Left lung (tissue), 4 donors: ENCODE measurements at regions not wholly inside any gene's neighbourhood (a gene's known extent, or its start where the extent isn't known, plus 50 kb on each side); places are given as distances from the start of the nearest gene placed in this dataset.

Experiments
- ATAC-seq: fragments of 200-7000 bp; cut with Tn5 transposase; one replicate; pipeline ENCODE4 v1.9.1; 2020; ENCODE audit warnings: moderate library complexity
- DNase-seq, 4 donors: peaks; one replicate each; pipeline ENCODE4 v3.0.0-alpha.2; 2013 to 2020
- H3K27ac ChIP-seq, 2 donors: fragments of 200-600 bp; sonication (generic) in 1 of 2; one replicate each; pipeline versions ENCODE4 v1.5.0 to v1.8.0; 2020 to 2021
- H3K27me3 ChIP-seq, 2 donors: fragments of 200-600 bp; sonication (generic) in 1 of 2; one replicate each; pipeline versions ENCODE4 v1.5.0 to v1.8.0; 2020 to 2021
- H3K36me3 ChIP-seq, 2 donors: fragments of 200-600 bp; sonication (generic) in 1 of 2; one replicate each; pipeline versions ENCODE4 v1.5.0 to v1.8.0; 2020 to 2021
- H3K4me1 ChIP-seq, 2 donors: fragments of 200-600 bp; one replicate each; pipeline ENCODE4 v1.8.0; 2021
- H3K4me3 ChIP-seq, 2 donors: fragments of 200-600 bp; sonication (generic) in 1 of 2; one replicate each; pipeline versions ENCODE4 v1.5.0 to v1.8.0; 2020 to 2021; ENCODE audit warnings: mild to moderate bottlenecking in 1 of 2
- H3K9me3 ChIP-seq, 2 donors: fragments of 200-600 bp; sonication (generic) in 1 of 2; one replicate each; pipeline versions ENCODE4 v1.5.0 to v1.8.0; 2020 to 2021
- intact Hi-C, 2 donors: fragments of 100-400 bp; cut with DNase I; formaldehyde crosslinking; loops; one replicate each; pipeline versions ENCODE4 v1.11.2 to v1.14.2; 2022
- TF ChIP-seq, protein P1 (sequence below), 2 donors: fragments of 200-600 bp; sonication (generic) in 1 of 2; IDR thresholded peaks; one replicate each; pipeline versions ENCODE4 v1.5.0 to v1.8.0; 2021; ENCODE audit warnings: antibody characterized with exemption in 2 of 2
- donor health status: DM: no; HTN: yes; CAD: no.
- donor health status: DM: no; HTN: no; CAD: no.

DNA sequence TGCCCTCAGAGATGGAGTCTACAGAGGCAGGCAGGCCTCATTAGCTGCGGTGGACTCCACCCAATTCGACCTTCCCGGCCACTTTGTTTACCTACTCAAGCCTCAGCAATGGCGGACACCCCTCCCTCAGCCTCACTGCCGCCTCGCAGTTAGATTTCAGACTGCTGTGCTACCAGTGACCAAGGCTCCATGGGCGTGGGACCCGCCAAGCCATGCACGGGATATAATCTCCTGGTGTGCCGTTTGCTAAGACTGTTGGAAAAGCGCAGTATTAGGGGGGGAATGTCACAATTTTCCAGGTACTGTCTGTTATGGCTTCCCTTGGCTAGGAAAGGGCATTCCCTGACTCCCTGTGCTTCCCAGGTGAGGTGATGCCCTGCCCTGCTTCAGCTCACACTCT is 252.3 kb downstream of the ARL4A start:
- DNase-seq (no peak), ATAC-seq (no peak)
- Histone ChIP-seq H3K4me1 (no peaks in the 10 kb centered on the region), H3K4me3 (no peak overlapping the region), H3K27me3 (no peaks in the 10 kb centered on the region), H3K27ac (no peak overlapping the region), H3K9me3 (peaks cover 0 to 8% of the 10 kb centered on the region in 2 donors), H3K36me3 (no peaks in the 10 kb centered on the region)
- TF ChIP-seq, protein P1, sequence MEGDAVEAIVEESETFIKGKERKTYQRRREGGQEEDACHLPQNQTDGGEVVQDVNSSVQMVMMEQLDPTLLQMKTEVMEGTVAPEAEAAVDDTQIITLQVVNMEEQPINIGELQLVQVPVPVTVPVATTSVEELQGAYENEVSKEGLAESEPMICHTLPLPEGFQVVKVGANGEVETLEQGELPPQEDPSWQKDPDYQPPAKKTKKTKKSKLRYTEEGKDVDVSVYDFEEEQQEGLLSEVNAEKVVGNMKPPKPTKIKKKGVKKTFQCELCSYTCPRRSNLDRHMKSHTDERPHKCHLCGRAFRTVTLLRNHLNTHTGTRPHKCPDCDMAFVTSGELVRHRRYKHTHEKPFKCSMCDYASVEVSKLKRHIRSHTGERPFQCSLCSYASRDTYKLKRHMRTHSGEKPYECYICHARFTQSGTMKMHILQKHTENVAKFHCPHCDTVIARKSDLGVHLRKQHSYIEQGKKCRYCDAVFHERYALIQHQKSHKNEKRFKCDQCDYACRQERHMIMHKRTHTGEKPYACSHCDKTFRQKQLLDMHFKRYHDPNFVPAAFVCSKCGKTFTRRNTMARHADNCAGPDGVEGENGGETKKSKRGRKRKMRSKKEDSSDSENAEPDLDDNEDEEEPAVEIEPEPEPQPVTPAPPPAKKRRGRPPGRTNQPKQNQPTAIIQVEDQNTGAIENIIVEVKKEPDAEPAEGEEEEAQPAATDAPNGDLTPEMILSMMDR (IDR thresholded peaks at IDR 0.05): no peak
- intact Hi-C loops: no loop called here

DNA sequence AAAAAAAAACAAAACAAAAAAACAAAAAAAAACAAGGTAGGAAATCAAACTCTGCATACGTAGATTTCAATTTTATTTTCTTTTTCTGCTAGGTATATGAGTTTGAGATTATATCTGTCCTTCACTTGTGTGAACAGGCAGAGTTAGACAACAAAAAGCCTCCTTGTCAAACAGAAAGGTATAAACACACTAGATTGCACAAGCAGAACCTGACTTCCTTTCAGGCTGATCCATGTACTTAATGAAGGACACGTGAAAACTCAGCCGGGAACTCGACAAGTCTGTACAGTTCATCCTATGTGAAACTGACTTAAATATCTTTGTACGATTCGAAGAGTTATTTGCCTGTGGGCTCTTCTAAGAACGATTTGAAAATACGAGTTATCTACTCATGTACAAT is 254.1 kb downstream of the ARL4A start:
- TF ChIP-seq, protein P1 (IDR thresholded peaks at IDR 0.05): no peak
- Histone ChIP-seq H3K4me3 (no peak overlapping the region), H3K4me1 (no peaks in the 10 kb centered on the region), H3K27me3 (no peaks in the 10 kb centered on the region), H3K9me3 (peaks cover 0 to 8% of the 10 kb centered on the region in 2 donors), H3K36me3 (no peaks in the 10 kb centered on the region), H3K27ac (no peak overlapping the region)
- intact Hi-C loops: no loop called here
- peak; percentile 36 for ATAC-seq
- no peak for DNase-seq

DNA sequence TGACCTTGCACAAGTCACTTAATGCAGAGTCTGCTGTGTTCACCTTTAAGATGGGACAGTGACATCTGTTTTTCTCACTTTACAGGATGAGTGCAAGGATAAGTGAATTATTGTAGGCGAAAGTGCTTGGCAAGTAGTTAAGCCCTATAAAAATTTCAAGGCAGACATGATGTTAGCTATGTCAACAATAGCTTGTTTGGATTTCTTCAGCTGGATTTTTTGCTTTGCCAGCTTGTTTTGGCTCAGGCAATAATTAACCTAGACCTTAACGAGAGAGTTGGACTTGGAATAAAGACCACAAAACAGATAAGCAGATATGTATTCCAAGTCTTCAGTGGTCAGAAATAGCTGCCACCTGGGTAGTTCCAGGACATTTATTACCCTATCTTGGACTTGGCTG is 255.2 kb downstream of the ARL4A start:
- DNase-seq (no peak), ATAC-seq (peak; percentile 77)
- Histone ChIP-seq H3K27ac (no peak overlapping the region), H3K36me3 (no peaks in the 10 kb centered on the region), H3K4me3 (no peak overlapping the region), H3K9me3 (peaks cover 0 to 8% of the 10 kb centered on the region in 2 donors), H3K4me1 (no peaks in the 10 kb centered on the region), H3K27me3 (no peaks in the 10 kb centered on the region)
- TF ChIP-seq, protein P1 (IDR thresholded peaks at IDR 0.05): no peak
- intact Hi-C loops: no loop called here

DNA sequence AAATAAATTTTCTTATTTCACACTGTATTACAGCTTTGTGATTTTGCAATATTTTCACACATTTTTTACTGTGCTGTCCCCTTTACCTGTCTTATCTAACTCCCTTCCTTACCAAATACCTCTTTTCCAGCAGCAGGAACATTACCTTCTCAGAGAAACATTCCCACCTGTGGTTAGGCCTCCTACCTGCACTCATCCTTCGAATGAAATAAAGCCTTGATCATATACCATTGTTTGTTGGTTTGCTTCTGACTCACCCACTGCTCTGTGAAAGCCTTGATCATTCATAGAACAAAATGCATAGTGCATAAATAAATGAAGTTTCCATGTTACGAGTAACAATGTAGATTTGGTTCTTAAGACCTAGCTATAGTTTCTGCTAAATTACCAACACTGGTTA is 256.3 kb downstream of the ARL4A start:
- ATAC-seq: no peak
- peaks cover 0 to 8% of the 10 kb centered on the region in 2 donors for H3K9me3 ChIP-seq
- no peak overlapping the region for H3K4me3 ChIP-seq
- H3K27me3 ChIP-seq: no peaks in the 10 kb centered on the region
- intact Hi-C loops: no loop called here
- H3K4me1 ChIP-seq: no peaks in the 10 kb centered on the region
- no peaks in the 10 kb centered on the region for H3K36me3 ChIP-seq
- no peak for DNase-seq
- TF ChIP-seq, protein P1 (IDR thresholded peaks at IDR 0.05): no peak
- H3K27ac ChIP-seq: no peak overlapping the region

DNA sequence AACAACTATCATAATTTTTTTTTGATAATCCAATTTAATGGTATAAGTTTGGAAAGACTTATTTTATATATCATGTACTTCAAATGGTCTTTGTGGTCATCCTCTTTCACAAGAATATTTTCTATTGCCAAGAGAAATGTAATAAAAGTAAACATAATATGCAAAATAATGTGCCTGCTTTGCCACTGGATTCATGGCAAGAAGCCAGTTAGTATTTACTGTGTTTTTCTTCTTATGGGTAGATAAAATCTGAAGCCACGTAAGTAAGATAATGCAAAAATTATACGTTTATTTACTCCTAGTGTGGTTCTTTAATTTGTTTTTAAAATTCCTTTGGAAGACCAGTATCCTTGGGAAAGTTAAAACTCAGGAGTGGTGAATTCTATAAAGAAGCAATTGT is 258.5 kb downstream of the ARL4A start:
- Histone ChIP-seq H3K4me3 (no peak overlapping the region), H3K27ac (no peak overlapping the region), H3K36me3 (no peaks in the 10 kb centered on the region), H3K9me3 (no peaks in the 10 kb centered on the region), H3K27me3 (no peaks in the 10 kb centered on the region), H3K4me1 (no peaks in the 10 kb centered on the region)
- ATAC-seq: no peak
- TF ChIP-seq, protein P1 (IDR thresholded peaks at IDR 0.05): no peak
- DNase-seq: no peak
- intact Hi-C loops: no loop called here
